ENCODE measurements at regions not wholly inside any gene's neighbourhood (a gene's known extent, or its start where the extent isn't known, plus 50 kb on each side); places are given as distances from the start of the nearest gene placed in this dataset.

- TF ChIP-seq CTCF (IDR thresholded peaks at IDR 0.05): no peak
- TF ChIP-seq ZFX (IDR thresholded peaks at IDR 0.05; ENCODE audit: borderline replicate concordance): no peak
Observed at GRCh38 chr2:139556789-139557188, 776.6 kb upstream of the NXPH2 start.

Data from 22Rv1 (cell line).